Suprapubic skin (tissue), 4 donors: ENCODE measurements at regions not wholly inside any gene's neighbourhood (a gene's known extent, or its start where the extent isn't known, plus 50 kb on each side); places are given as distances from the start of the nearest gene placed in this dataset.
"Not testable (repeated sequence)": the region's sequence is repeated elsewhere in the genome, so short reads cannot be mapped to it uniquely, and the experiment has no call there.

Experiments
- DNase-seq, 2 donors: peaks; one replicate each; pipeline ENCODE4 v3.0.0-alpha.2; 2019; ENCODE audit warnings: low spot score in 2 of 2
- H3K27ac ChIP-seq: fragments of 200-600 bp; sonication (generic); one replicate; pipeline ENCODE4 v1.5.1; 2019
- H3K27me3 ChIP-seq: fragments of 200-600 bp; sonication (generic); one replicate; pipeline ENCODE4 v1.5.1; 2019
- H3K36me3 ChIP-seq: fragments of 200-600 bp; sonication (generic); one replicate; pipeline ENCODE4 v1.5.1; 2019
- H3K4me1 ChIP-seq: fragments of 200-600 bp; sonication (generic); one replicate; pipeline ENCODE4 v1.5.1; 2019
- H3K4me3 ChIP-seq: fragments of 200-600 bp; sonication (generic); one replicate; pipeline ENCODE4 v1.5.1; 2019; ENCODE audit warnings: mild to moderate bottlenecking
- H3K9me3 ChIP-seq: fragments of 200-600 bp; sonication (generic); one replicate; pipeline ENCODE4 v1.5.1; 2019
- CTCF ChIP-seq, 2 donors: fragments of 200-600 bp in 1 of 2; fragments of 450-650 bp in 1 of 2; sonication (generic) in 1 of 2; IDR thresholded peaks; one replicate each; pipeline ENCODE4 v1.5.1; 2016 to 2019; ENCODE audit warnings: antibody characterized with exemption in 2 of 2, mild to moderate bottlenecking in 1 of 2, moderate library complexity in 1 of 2
- EP300 ChIP-seq: sonication (generic); formaldehyde crosslinking; IDR thresholded peaks from one replicate; pipeline ENCODE4 v1.6.1; 2017; ENCODE audit warnings: antibody characterized with exemption
- POLR2A ChIP-seq, 2 donors: fragments of 450-650 bp; IDR thresholded peaks; one replicate each; pipeline ENCODE4 v1.6.1; 2017; ENCODE audit warnings: antibody characterized with exemption in 2 of 2, mild to moderate bottlenecking in 2 of 2, moderate library complexity in 2 of 2
- POLR2AphosphoS5 ChIP-seq, 3 donors: sonication (generic); formaldehyde crosslinking; IDR thresholded peaks; one replicate each; pipeline ENCODE4 v1.6.1; 2017; ENCODE audit warnings: antibody characterized with exemption in 3 of 3
- WGBS: methylation state at CpG from one replicate; pipeline ENCODE4 v1.1.5; 2018; 5-methylcytosine and 5-hydroxymethylcytosine counted together

GRCh38 chr13:34381228-34381627 is 560.8 kb upstream of the NBEA start:
- Histone ChIP-seq H3K9me3 (no peaks in the 10 kb centered on the region), H3K36me3 (no peaks in the 10 kb centered on the region), H3K4me1 (no peaks in the 10 kb centered on the region), H3K27ac (no peak overlapping the region), H3K27me3 (no peaks in the 10 kb centered on the region), H3K4me3 (no peak overlapping the region)
- 88% methylated on average over 6 of the region's 6 CpGs for WGBS
- no peak for DNase-seq
- no peak for TF ChIP-seq POLR2A (IDR thresholded peaks at IDR 0.05)
- TF ChIP-seq POLR2AphosphoS5 (IDR thresholded peaks at IDR 0.05): no peak
- TF ChIP-seq EP300: no peak
- no peak for TF ChIP-seq CTCF (IDR thresholded peaks at IDR 0.05)

GRCh38 chr13:34383728-34384127 is 558.3 kb upstream of the NBEA start:
- TF ChIP-seq POLR2A (IDR thresholded peaks at IDR 0.05) (no peak), POLR2AphosphoS5 (IDR thresholded peaks at IDR 0.05) (no peak), EP300 (no peak), CTCF (IDR thresholded peaks at IDR 0.05) (no peak)
- Histone ChIP-seq H3K4me3 (no peak overlapping the region), H3K36me3 (no peaks in the 10 kb centered on the region), H3K4me1 (no peaks in the 10 kb centered on the region), H3K9me3 (no peaks in the 10 kb centered on the region), H3K27ac (no peak overlapping the region), H3K27me3 (no peaks in the 10 kb centered on the region)
- WGBS: 66% methylated on average over 3 of the region's 3 CpGs
- DNase-seq: no peak

- DNase-seq, H3K27me3 ChIP-seq, H3K4me1 ChIP-seq, H3K4me3 ChIP-seq, H3K27ac ChIP-seq, H3K36me3 ChIP-seq, H3K9me3 ChIP-seq: not testable (repeated sequence)
These were observed 555.8 kb upstream of the NBEA start for GRCh38 chr13:34386229-34386628.

GRCh38 chr13:34391076-34391475 is 551.0 kb upstream of the NBEA start:
- WGBS: 95% methylated on average over 2 of the region's 2 CpGs
- H3K9me3 ChIP-seq: peaks cover 15% of the 10 kb centered on the region
- TF ChIP-seq POLR2A (IDR thresholded peaks at IDR 0.05) (no peak), POLR2AphosphoS5 (IDR thresholded peaks at IDR 0.05) (no peak), EP300 (no peak), CTCF (IDR thresholded peaks at IDR 0.05) (no peak)
- no peaks in the 10 kb centered on the region for H3K4me1 ChIP-seq
- no peaks in the 10 kb centered on the region for H3K27me3 ChIP-seq
- no peaks in the 10 kb centered on the region for H3K36me3 ChIP-seq
- no peak overlapping the region for H3K27ac ChIP-seq
- no peak for DNase-seq
- H3K4me3 ChIP-seq: no peak overlapping the region

GRCh38 chr13:34401696-34402095 is 540.4 kb upstream of the NBEA start:
- no peaks in the 10 kb centered on the region for H3K36me3 ChIP-seq
- no peaks in the 10 kb centered on the region for H3K27me3 ChIP-seq
- H3K4me3 ChIP-seq: no peak overlapping the region
- no peaks in the 10 kb centered on the region for H3K4me1 ChIP-seq
- no peak overlapping the region for H3K27ac ChIP-seq
- 85% methylated on average over 1 of the region's 1 CpG for WGBS
- H3K9me3 ChIP-seq: no peaks in the 10 kb centered on the region
- no peak for DNase-seq
- TF ChIP-seq POLR2A (IDR thresholded peaks at IDR 0.05) (no peak), CTCF (IDR thresholded peaks at IDR 0.05) (no peak), POLR2AphosphoS5 (IDR thresholded peaks at IDR 0.05) (no peak), EP300 (no peak)

- no peak for DNase-seq
- H3K36me3 ChIP-seq: no peaks in the 10 kb centered on the region
- no peaks in the 10 kb centered on the region for H3K9me3 ChIP-seq
- no peaks in the 10 kb centered on the region for H3K4me1 ChIP-seq
- no peak overlapping the region for H3K27ac ChIP-seq
- no peak for TF ChIP-seq POLR2A (IDR thresholded peaks at IDR 0.05)
- no peak for TF ChIP-seq POLR2AphosphoS5 (IDR thresholded peaks at IDR 0.05)
- TF ChIP-seq CTCF (IDR thresholded peaks at IDR 0.05): no peak
- TF ChIP-seq EP300: no peak
- no peaks in the 10 kb centered on the region for H3K27me3 ChIP-seq
- no peak overlapping the region for H3K4me3 ChIP-seq
- WGBS: 89% methylated on average over 4 of the region's 4 CpGs
These were observed 536.5 kb upstream of the NBEA start for GRCh38 chr13:34405410-34406181.
